Sigmoid colon (tissue), 6 donors: ENCODE measurements at regions not wholly inside any gene's neighbourhood (a gene's known extent, or its start where the extent isn't known, plus 50 kb on each side); places are given as distances from the start of the nearest gene placed in this dataset.

Experiments
- DNase-seq: peaks from one replicate; pipeline ENCODE4 v3.0.0-alpha.2; 2019
- H3K27ac ChIP-seq, 4 donors: fragments of 200-600 bp; sonication (generic); one replicate each; pipeline ENCODE4 v1.5.1; 2016 to 2019; ENCODE audit warnings: mild to moderate bottlenecking in 1 of 4
- H3K27me3 ChIP-seq, 3 donors: fragments of 200-600 bp; sonication (generic); one replicate each; pipeline ENCODE4 v1.5.1; 2019; ENCODE audit warnings: mild to moderate bottlenecking in 1 of 3
- H3K36me3 ChIP-seq, 4 donors: fragments of 200-600 bp; sonication (generic); one replicate each; pipeline ENCODE4 v1.5.1; 2016 to 2019
- H3K4me1 ChIP-seq, 4 donors: fragments of 200-600 bp; sonication (generic); one replicate each; pipeline ENCODE4 v1.5.1; 2017 to 2019
- H3K4me3 ChIP-seq, 4 donors: fragments of 200-600 bp; sonication (generic); one replicate each; pipeline ENCODE4 v1.5.1; 2017 to 2019; ENCODE audit warnings: mild to moderate bottlenecking in 2 of 4, moderate library complexity in 1 of 4
- H3K9me3 ChIP-seq, 4 donors: fragments of 200-600 bp in 3 of 4; sonication (generic) in 3 of 4; one replicate each; pipeline versions ENCODE4 v1.5.1 to v1.6.1; 2013 to 2019
- EP300 ChIP-seq, 4 donors: sonication (generic); formaldehyde crosslinking; IDR thresholded peaks; one replicate each; pipeline ENCODE4 v1.6.1; 2017; ENCODE audit warnings: antibody characterized with exemption in 4 of 4
- POLR2A ChIP-seq, 2 donors: fragments of 450-650 bp; IDR thresholded peaks; one replicate each; pipeline ENCODE4 v1.6.1; 2016; ENCODE audit warnings: antibody characterized with exemption in 2 of 2, mild to moderate bottlenecking in 2 of 2, moderate library complexity in 2 of 2
- POLR2AphosphoS5 ChIP-seq, 4 donors: sonication (generic); formaldehyde crosslinking; IDR thresholded peaks; one replicate each; pipeline ENCODE4 v1.6.1; 2017; ENCODE audit warnings: antibody characterized with exemption in 4 of 4
- WGBS, 2 donors: extraction: QIAGEN DNeasy Blood & Tissue Kit; methylation state at CpG; one replicate each; pipeline ENCODE4 v1.1.7; 2013; 5-methylcytosine and 5-hydroxymethylcytosine counted together
- intact Hi-C: fragments of 100-400 bp; cut with DNase I; formaldehyde crosslinking; loops from one replicate; pipeline ENCODE4 v1.15.1; 2023
- TF ChIP-seq, protein P1 (sequence below), 4 experiments: fragments of 450-650 bp in 3 of 4; fragments of 200-600 bp in 1 of 4; IDR thresholded peaks; one replicate each; pipeline ENCODE4 v1.5.1; 2016 to 2019; ENCODE audit warnings: antibody characterized with exemption in 4 of 4, mild to moderate bottlenecking in 3 of 4, moderate library complexity in 2 of 4
- donor health status: healthy with polysubstance abuse.
- donor health status: healthy.

DNA sequence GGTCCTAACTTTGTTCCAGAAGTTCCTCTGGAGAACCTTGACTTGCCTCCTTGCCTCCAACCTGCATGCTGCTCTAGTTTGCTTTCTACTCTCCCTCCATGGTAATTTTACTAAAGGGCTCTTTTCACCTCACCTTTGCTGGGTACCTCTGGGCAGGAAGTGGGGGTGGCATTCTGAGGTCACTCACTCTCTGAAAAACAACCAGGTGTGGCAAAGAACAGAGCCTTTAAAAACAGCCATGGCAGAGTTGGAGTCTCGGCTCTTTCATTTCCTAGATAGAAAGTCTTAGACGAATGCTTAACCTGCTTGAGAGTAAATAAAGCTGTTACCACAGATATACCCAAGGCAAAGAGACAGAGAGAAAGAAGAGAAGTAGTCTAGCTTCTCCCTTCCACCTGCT, 827.9 kb downstream of the BCL11B start:
- no peak overlapping the region for H3K27ac ChIP-seq
- peaks cover 0 to 4% (median 0%) of the 10 kb centered on the region in 4 donors for H3K9me3 ChIP-seq
- TF ChIP-seq POLR2A (IDR thresholded peaks at IDR 0.05), result no peak
- no peak for TF ChIP-seq EP300 (IDR thresholded peaks at IDR 0.05)
- TF ChIP-seq, protein P1, sequence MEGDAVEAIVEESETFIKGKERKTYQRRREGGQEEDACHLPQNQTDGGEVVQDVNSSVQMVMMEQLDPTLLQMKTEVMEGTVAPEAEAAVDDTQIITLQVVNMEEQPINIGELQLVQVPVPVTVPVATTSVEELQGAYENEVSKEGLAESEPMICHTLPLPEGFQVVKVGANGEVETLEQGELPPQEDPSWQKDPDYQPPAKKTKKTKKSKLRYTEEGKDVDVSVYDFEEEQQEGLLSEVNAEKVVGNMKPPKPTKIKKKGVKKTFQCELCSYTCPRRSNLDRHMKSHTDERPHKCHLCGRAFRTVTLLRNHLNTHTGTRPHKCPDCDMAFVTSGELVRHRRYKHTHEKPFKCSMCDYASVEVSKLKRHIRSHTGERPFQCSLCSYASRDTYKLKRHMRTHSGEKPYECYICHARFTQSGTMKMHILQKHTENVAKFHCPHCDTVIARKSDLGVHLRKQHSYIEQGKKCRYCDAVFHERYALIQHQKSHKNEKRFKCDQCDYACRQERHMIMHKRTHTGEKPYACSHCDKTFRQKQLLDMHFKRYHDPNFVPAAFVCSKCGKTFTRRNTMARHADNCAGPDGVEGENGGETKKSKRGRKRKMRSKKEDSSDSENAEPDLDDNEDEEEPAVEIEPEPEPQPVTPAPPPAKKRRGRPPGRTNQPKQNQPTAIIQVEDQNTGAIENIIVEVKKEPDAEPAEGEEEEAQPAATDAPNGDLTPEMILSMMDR (IDR thresholded peaks at IDR 0.05), result no peak
- WGBS, 2 donors, result 64 to 68% methylated on average over 2 of the region's 2 CpGs
- no peaks in the 10 kb centered on the region for H3K36me3 ChIP-seq
- H3K4me3 ChIP-seq, result no peak overlapping the region
- no peak for DNase-seq
- no peaks in the 10 kb centered on the region for H3K4me1 ChIP-seq
- H3K27me3 ChIP-seq, result no peaks in the 10 kb centered on the region
- intact Hi-C loops, result no loop called here

DNA sequence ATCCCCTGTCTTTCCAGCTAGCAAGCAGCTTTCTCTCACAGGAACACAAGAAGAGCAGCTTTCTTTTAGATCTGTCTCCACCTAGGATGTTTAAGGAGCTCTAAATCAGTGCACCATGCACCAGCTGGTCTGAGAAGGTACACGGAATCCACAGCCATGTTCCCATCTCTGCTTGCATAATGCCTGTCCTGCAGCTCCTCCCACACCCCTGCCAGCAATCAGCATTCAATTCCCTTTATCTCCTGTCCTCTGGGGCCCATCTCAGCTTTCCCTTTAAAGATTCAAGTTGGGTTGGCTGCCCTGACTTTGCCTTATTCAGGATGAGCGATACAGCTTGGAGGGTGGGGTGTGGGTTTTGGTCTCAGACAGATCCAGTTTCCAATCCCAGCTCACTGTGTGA, 826.3 kb downstream of the BCL11B start:
- H3K27me3 ChIP-seq, result no peaks in the 10 kb centered on the region
- WGBS, 2 donors, result 61 to 69% methylated on average over 2 of the region's 2 CpGs
- no peak overlapping the region for H3K4me3 ChIP-seq
- no peaks in the 10 kb centered on the region for H3K4me1 ChIP-seq
- no peaks in the 10 kb centered on the region for H3K36me3 ChIP-seq
- no peak for TF ChIP-seq EP300 (IDR thresholded peaks at IDR 0.05)
- TF ChIP-seq POLR2A (IDR thresholded peaks at IDR 0.05), result no peak
- TF ChIP-seq POLR2AphosphoS5 (IDR thresholded peaks at IDR 0.05), result no peak
- TF ChIP-seq, protein P1 (IDR thresholded peaks at IDR 0.05), result no peak
- intact Hi-C loops, result no loop called here
- no peaks in the 10 kb centered on the region for H3K9me3 ChIP-seq
- H3K27ac ChIP-seq, result no peak overlapping the region
- DNase-seq, result no peak

DNA sequence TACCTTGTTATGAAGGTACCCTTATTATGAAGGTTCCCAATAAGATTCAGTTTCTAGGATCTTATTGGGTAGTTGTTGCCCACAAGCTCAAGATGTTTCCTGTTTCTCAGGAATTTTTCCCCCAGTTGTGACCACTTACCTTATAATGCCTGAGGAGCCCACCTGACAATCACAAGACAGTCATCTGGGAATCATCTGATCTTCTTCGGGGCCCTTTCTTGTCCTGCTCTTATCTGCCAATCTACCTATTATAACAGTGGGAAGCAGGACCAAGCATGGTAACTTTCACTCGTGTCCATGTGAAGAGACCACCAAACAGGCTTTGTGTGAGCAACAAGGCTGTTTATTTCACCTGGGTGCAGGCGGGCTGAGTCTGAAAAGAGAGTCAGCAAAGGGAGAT, 825.5 kb downstream of the BCL11B start:
- WGBS, 2 donors, result 71 to 75% methylated on average over 3 of the region's 3 CpGs
- no peak overlapping the region for H3K4me3 ChIP-seq
- no peaks in the 10 kb centered on the region for H3K9me3 ChIP-seq
- no peak for TF ChIP-seq POLR2AphosphoS5 (IDR thresholded peaks at IDR 0.05)
- no peak for TF ChIP-seq EP300 (IDR thresholded peaks at IDR 0.05)
- TF ChIP-seq POLR2A (IDR thresholded peaks at IDR 0.05), result no peak
- TF ChIP-seq, protein P1 (IDR thresholded peaks at IDR 0.05), result no peak
- no peaks in the 10 kb centered on the region for H3K4me1 ChIP-seq
- no peaks in the 10 kb centered on the region for H3K36me3 ChIP-seq
- intact Hi-C loops, result no loop called here
- H3K27ac ChIP-seq, result no peak overlapping the region
- no peaks in the 10 kb centered on the region for H3K27me3 ChIP-seq
- DNase-seq, result no peak

DNA sequence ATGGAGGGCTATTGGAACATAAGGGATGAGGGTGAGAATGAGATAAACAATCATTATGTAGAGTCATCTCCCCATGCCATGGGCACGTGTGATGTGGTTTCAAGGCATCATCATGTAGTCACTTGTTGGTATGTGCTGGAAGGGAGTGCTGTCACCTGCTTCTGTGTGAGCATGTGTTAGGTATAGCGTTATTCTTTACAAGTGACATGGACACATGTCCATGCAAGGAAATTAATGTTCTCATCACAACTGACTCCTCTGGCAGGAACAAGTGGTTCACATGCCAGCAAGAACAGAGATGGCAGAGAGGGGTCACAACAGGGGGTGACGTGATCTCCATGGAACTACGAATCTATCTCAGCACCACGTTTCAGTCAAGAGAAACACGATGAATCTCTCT, 815.8 kb downstream of the BCL11B start:
- Histone ChIP-seq H3K4me1 (no peaks in the 10 kb centered on the region), H3K9me3 (no peaks in the 10 kb centered on the region), H3K27me3 (no peaks in the 10 kb centered on the region), H3K27ac (no peak overlapping the region), H3K36me3 (no peaks in the 10 kb centered on the region), H3K4me3 (no peak overlapping the region)
- no peak for TF ChIP-seq POLR2AphosphoS5 (IDR thresholded peaks at IDR 0.05)
- no peak for TF ChIP-seq EP300 (IDR thresholded peaks at IDR 0.05)
- TF ChIP-seq, protein P1 (IDR thresholded peaks at IDR 0.05), result no peak
- TF ChIP-seq POLR2A (IDR thresholded peaks at IDR 0.05), result no peak
- DNase-seq, result no peak
- 84 to 90% methylated on average over 6 of the region's 6 CpGs for WGBS, 2 donors
- intact Hi-C loops, result no loop called here

DNA sequence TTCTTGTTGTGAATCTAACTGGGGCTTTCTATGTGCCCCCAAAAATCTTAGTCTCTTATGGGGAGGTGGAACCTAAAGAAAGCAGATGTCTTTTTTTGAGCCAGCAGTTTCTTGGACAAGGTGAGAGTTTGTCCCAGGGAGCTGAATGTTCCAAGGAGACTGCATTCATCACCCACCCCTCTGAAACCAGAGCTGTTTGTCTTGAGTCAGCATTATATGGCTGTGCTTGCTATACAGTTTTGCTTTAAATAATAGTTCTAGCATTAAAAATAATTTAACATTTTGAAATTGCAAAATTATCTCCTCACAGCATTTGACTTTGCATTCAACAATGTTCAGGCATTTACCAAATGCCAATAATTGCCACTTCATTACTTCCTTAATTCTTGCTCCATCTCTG, 813.3 kb downstream of the BCL11B start:
- H3K27me3 ChIP-seq, result no peaks in the 10 kb centered on the region
- TF ChIP-seq EP300 (IDR thresholded peaks at IDR 0.05) (no peak), POLR2AphosphoS5 (IDR thresholded peaks at IDR 0.05) (no peak), POLR2A (IDR thresholded peaks at IDR 0.05) (no peak)
- TF ChIP-seq, protein P1 (IDR thresholded peaks at IDR 0.05), result no peak
- no peaks in the 10 kb centered on the region for H3K4me1 ChIP-seq
- H3K36me3 ChIP-seq, result no peaks in the 10 kb centered on the region
- no peak overlapping the region for H3K27ac ChIP-seq
- intact Hi-C loops, result no loop called here
- H3K4me3 ChIP-seq, result no peak overlapping the region
- no peaks in the 10 kb centered on the region for H3K9me3 ChIP-seq
- DNase-seq, result no peak
